A549 (cell line): ENCODE measurements at regions not wholly inside any gene's neighbourhood (a gene's known extent, or its start where the extent isn't known, plus 50 kb on each side); places are given as distances from the start of the nearest gene placed in this dataset.

Experiments
- ATAC-seq, 2 experiments: fragments of 200-7000 bp in 1 of 2; fragments of >200 bp in 1 of 2; cut with Nextera tagmentation in 1 of 2; cut with Tn5 transposase in 1 of 2; 3 replicates each; pipeline versions ENCODE4 v1.8.0 to v1.9.1; 2018 to 2020; ENCODE audit warnings: mild to moderate bottlenecking in 1 of 2, moderate library complexity in 1 of 2
- CTCF ChIA-PET: fragments of 300-600 bp; sonication (Branson Sonifier 250); formaldehyde crosslinking; extraction: SDS; loops from one replicate; lab custom pipeline; 2021; ENCODE audit warnings: antibody characterized with exemption, inconsistent platforms; lab: Yijun Ruan, JAX
- POLR2A ChIA-PET: fragments of 350-600 bp; formaldehyde crosslinking; extraction: SDS; loops from one replicate; lab custom pipeline; 2021; ENCODE audit warnings: antibody characterized with exemption, inconsistent platforms; lab: Yijun Ruan, JAX
- DNase-seq, 2 experiments: peaks; one replicate each; pipeline versions ENCODE4 v3.0.0 to v3.0.0-alpha.2; 2011 to 2016; ENCODE audit warnings: low read depth in 1 of 2, low spot score in 1 of 2
- FAIRE-seq: peaks from 2 replicates; lab custom pipeline; 2011; peaks lifted over from hg19 to GRCh38; lab: Jason Lieb, UNC
- H3K27ac ChIP-seq, 2 experiments: fragments of >200 bp; sonication (Bioruptor Twin); formaldehyde crosslinking; 3 replicates each; pipeline ENCODE4 v1.5.1; 2016 to 2017
- H3K4me1 ChIP-seq: fragments of >200 bp; sonication (Bioruptor Twin); formaldehyde crosslinking; 3 replicates; pipeline ENCODE4 v1.6.1; 2016
- H3K4me2 ChIP-seq: fragments of >200 bp; sonication (Bioruptor Twin); formaldehyde crosslinking; 3 replicates; pipeline ENCODE4 v1.6.1; 2016
- H3K4me3 ChIP-seq: fragments of >200 bp; sonication (Bioruptor Twin); formaldehyde crosslinking; 3 replicates; pipeline ENCODE4 v1.5.1; 2016
- H3K9me3 ChIP-seq: fragments of >200 bp; sonication (Bioruptor Twin); formaldehyde crosslinking; 3 replicates; pipeline ENCODE4 v1.6.1; 2016
- CBX8 ChIP-seq: fragments of 200-600 bp; sonication (generic); IDR thresholded peaks from 2 replicates; pipeline ENCODE4 v1.6.1; 2016
- CHD4 ChIP-seq: fragments of 200-600 bp; sonication (generic); IDR thresholded peaks from 2 replicates; pipeline ENCODE4 v1.6.1; 2016; ENCODE audit warnings: antibody characterized with exemption, mild to moderate bottlenecking, borderline replicate concordance
- CTCF ChIP-seq: fragments of >200 bp; sonication (Bioruptor Twin); formaldehyde crosslinking; IDR thresholded peaks from 3 replicates; pipeline ENCODE4 v1.5.1; 2016
- EHF ChIP-seq: fragments of 250-450 bp; sonication (Bioruptor Pico); IDR thresholded peaks from 2 replicates; pipeline ENCODE4 v1.5.0; 2020; ENCODE audit warnings: mild to moderate bottlenecking
- ELK1 ChIP-seq: fragments of 150-350 bp; IDR thresholded peaks from 2 replicates; pipeline ENCODE4 v1.6.1; 2014; ENCODE audit warnings: low read depth, mild to moderate bottlenecking, low read length
- FOSB ChIP-seq: fragments of 250-450 bp; sonication (Bioruptor Pico); IDR thresholded peaks from 2 replicates; pipeline ENCODE4 v1.5.0; 2020; ENCODE audit warnings: mild to moderate bottlenecking, moderate library complexity
- HES2 ChIP-seq: fragments of >200 bp; sonication (Bioruptor Twin); formaldehyde crosslinking; IDR thresholded peaks from 2 replicates; pipeline ENCODE4 v1.6.1; 2016
- HEYL ChIP-seq: fragments of 250-450 bp; sonication (Bioruptor Pico); IDR thresholded peaks from 2 replicates; pipeline ENCODE4 v1.8.0; 2021; ENCODE audit warnings: mild to moderate bottlenecking, moderate library complexity
- HOXA7 ChIP-seq: fragments of 250-450 bp; sonication (Bioruptor Pico); IDR thresholded peaks from 2 replicates; pipeline ENCODE4 v1.5.0; 2020; ENCODE audit warnings: mild to moderate bottlenecking, moderate library complexity
- HOXB13 ChIP-seq: fragments of 250-450 bp; sonication (Bioruptor Pico); IDR thresholded peaks from 2 replicates; pipeline ENCODE4 v1.5.0; 2020; ENCODE audit warnings: low read depth, mild to moderate bottlenecking, moderate library complexity
- JUN ChIP-seq, 2 experiments: fragments of >200 bp; sonication (Bioruptor Twin); formaldehyde crosslinking; IDR thresholded peaks; 2 replicates in 1 of 2; 3 replicates in 1 of 2; pipeline ENCODE4 v1.6.1; 2016 to 2017
- JUNB ChIP-seq: fragments of >200 bp; sonication (Bioruptor Twin); formaldehyde crosslinking; IDR thresholded peaks from 2 replicates; pipeline ENCODE4 v1.6.1; 2016
- MAX ChIP-seq: IDR thresholded peaks from 2 replicates; pipeline ENCODE4 v1.6.1; 2012
- MYC ChIP-seq: IDR thresholded peaks from 2 replicates; pipeline ENCODE4 v1.6.1; 2012; ENCODE audit warnings: mild to moderate bottlenecking, inconsistent platforms, low read length, improper control_type of control experiment, borderline replicate concordance
- NPAS2 ChIP-seq: fragments of 250-450 bp; sonication (Bioruptor Pico); IDR thresholded peaks from 2 replicates; pipeline ENCODE4 v1.8.0; 2022; ENCODE audit warnings: mild to moderate bottlenecking, moderate library complexity, borderline replicate concordance
- NR3C1 ChIP-seq: fragments of >200 bp; sonication (Bioruptor Twin); formaldehyde crosslinking; IDR thresholded peaks from 3 replicates; pipeline ENCODE4 v1.6.1; 2017
- RCOR1 ChIP-seq: fragments of 150-350 bp; IDR thresholded peaks from 2 replicates; pipeline ENCODE4 v1.6.1; 2014; ENCODE audit warnings: antibody characterized with exemption, low read length, low read depth
- RNF2 ChIP-seq: fragments of 200-600 bp; sonication (generic); IDR thresholded peaks from 2 replicates; pipeline ENCODE4 v1.6.1; 2016; ENCODE audit warnings: low read depth, mild to moderate bottlenecking, antibody characterized with exemption, moderate library complexity, borderline replicate concordance
- TFCP2L1 ChIP-seq: fragments of 250-450 bp; sonication (Bioruptor Pico); IDR thresholded peaks from 2 replicates; pipeline ENCODE4 v1.5.0; 2021; ENCODE audit warnings: mild to moderate bottlenecking
- USF2 ChIP-seq: fragments of 450-650 bp; IDR thresholded peaks from 2 replicates; pipeline ENCODE4 v1.6.1; 2014; ENCODE audit warnings: antibody characterized with exemption
- ZC3H11A ChIP-seq: fragments of 450-650 bp; IDR thresholded peaks from 2 replicates; pipeline ENCODE4 v1.6.1; 2014; ENCODE audit warnings: antibody characterized with exemption, mild to moderate bottlenecking
- ZFP36 ChIP-seq: fragments of 450-650 bp; IDR thresholded peaks from 2 replicates; pipeline ENCODE4 v1.6.1; 2014; ENCODE audit warnings: borderline replicate concordance; ENCODE audit not compliant: partially characterized antibody
- ZNF302 ChIP-seq: fragments of 250-450 bp; sonication (Bioruptor Pico); IDR thresholded peaks from 2 replicates; pipeline ENCODE4 v1.9.0; 2021; ENCODE audit warnings: inconsistent platforms, mild to moderate bottlenecking, moderate library complexity
- ZSCAN20 ChIP-seq: fragments of 250-450 bp; sonication (Bioruptor Pico); IDR thresholded peaks from 2 replicates; pipeline ENCODE4 v1.8.0; 2022; ENCODE audit warnings: mild to moderate bottlenecking, moderate library complexity
- WGBS: methylation state at CpG from one replicate; pipeline ENCODE4 v1.1.6; 2017; ENCODE audit errors: missing lambda C conversion rate; 5-methylcytosine and 5-hydroxymethylcytosine counted together

- no peak for TF ChIP-seq HES2
- no peak for TF ChIP-seq TFCP2L1 (CRISPR knock-in tag)
- no peak for TF ChIP-seq ZFP36
These were observed 96.7 kb upstream of the SLC22A11 start (continued) for GRCh38 chr11:64458997-64459396.

GRCh38 chr11:64459609-64460008 is 96.1 kb upstream of the SLC22A11 start:
- POLR2A ChIA-PET: no interaction called here
- DNase-seq (no peak), FAIRE-seq (no peak), ATAC-seq (no peak)
- Histone ChIP-seq H3K4me2 (no peak overlapping the region), H3K4me3 (no peak overlapping the region), H3K9me3 (no peaks in the 10 kb centered on the region), H3K27ac (no peak overlapping the region), H3K4me1 (no peaks in the 10 kb centered on the region)
- CTCF ChIA-PET: interaction anchor here (3.6 kb wide), 1 partner anchor 10 kb away, joined by 30 read pairs; no protein-coding TSS in a partner anchor
- WGBS: 66% methylated on average over 6 of the region's 6 CpGs
- TF ChIP-seq MAX: no peak
- TF ChIP-seq ZSCAN20 (CRISPR knock-in tag): no peak
- TF ChIP-seq HOXA7: no peak
- TF ChIP-seq EHF (CRISPR knock-in tag): no peak
- TF ChIP-seq RNF2: no peak
- TF ChIP-seq HEYL (CRISPR knock-in tag): no peak
- no peak for TF ChIP-seq RCOR1
- no peak for TF ChIP-seq CTCF
- no peak for TF ChIP-seq ZC3H11A
- no peak for TF ChIP-seq HOXB13 (CRISPR knock-in tag)
- no peak for TF ChIP-seq JUNB
- TF ChIP-seq ELK1: no peak
- no peak for TF ChIP-seq JUN (IDR thresholded peaks at IDR 0.05)

GRCh38 chr11:64461081-64461480 is 94.7 kb upstream of the SLC22A11 start:
- ChIA-PET POLR2A (no interaction called here), CTCF (interaction anchor here (3.0 kb wide), 1 partner anchor 12 kb away, joined by 21 read pairs; no protein-coding TSS in a partner anchor)
- Histone ChIP-seq H3K4me3 (no peak overlapping the region), H3K9me3 (no peaks in the 10 kb centered on the region), H3K4me2 (no peak overlapping the region), H3K27ac (no peak overlapping the region), H3K4me1 (no peaks in the 10 kb centered on the region)
- TF ChIP-seq MYC (no peak), ZNF302 (no peak), NR3C1 (no peak), CHD4 (no peak), FOSB (CRISPR knock-in tag) (no peak), HOXA7 (no peak), USF2 (no peak), NPAS2 (no peak), MAX (no peak), HES2 (no peak), CBX8 (no peak), TFCP2L1 (CRISPR knock-in tag) (no peak)
- 6% methylated on average over 3 of the region's 3 CpGs for WGBS
- FAIRE-seq: no peak
- ATAC-seq: no peak
- no peak for DNase-seq
